HG03045 (cell line): ENCODE measurements at regions not wholly inside any gene's neighbourhood (a gene's known extent, or its start where the extent isn't known, plus 50 kb on each side); places are given as distances from the start of the nearest gene placed in this dataset.

Experiments used
- ATAC-seq: cut with Tn5 transposase; IDR thresholded peaks from one replicate; pipeline ENCODE4 v1.9.1; 2021; ENCODE audit warnings: mild to moderate bottlenecking, moderate library complexity; ENCODE audit not compliant: unreplicated experiment

GRCh38 chr1:4549930-4550329 is 104.5 kb upstream of the AJAP1 start:
- ATAC-seq: no peak

- ATAC-seq: no peak
These were observed 103.5 kb upstream of the AJAP1 start for GRCh38 chr1:4550941-4551340.

GRCh38 chr1:4551706-4552105 is 102.7 kb upstream of the AJAP1 start:
- no peak for ATAC-seq

- ATAC-seq: no peak
These were observed 100.6 kb upstream of the AJAP1 start for GRCh38 chr1:4553761-4554160.

GRCh38 chr1:4554271-4554865 is 100.0 kb upstream of the AJAP1 start:
- ATAC-seq: no peak

GRCh38 chr1:4557949-4558348 is 96.5 kb upstream of the AJAP1 start:
- no peak for ATAC-seq

GRCh38 chr1:4561205-4561604 is 93.2 kb upstream of the AJAP1 start:
- ATAC-seq: no peak

- no peak for ATAC-seq
These were observed 92.1 kb upstream of the AJAP1 start for GRCh38 chr1:4562321-4562720.

GRCh38 chr1:4563586-4563985 is 90.8 kb upstream of the AJAP1 start:
- ATAC-seq: no peak

- ATAC-seq: no peak
These were observed 90.4 kb upstream of the AJAP1 start for GRCh38 chr1:4564051-4564450.

- no peak for ATAC-seq
These were observed 89.2 kb upstream of the AJAP1 start for GRCh38 chr1:4565166-4565565.

- no peak for ATAC-seq
These were observed 88.5 kb upstream of the AJAP1 start for GRCh38 chr1:4565801-4566449.

GRCh38 chr1:4571263-4571662 is 83.1 kb upstream of the AJAP1 start:
- no peak for ATAC-seq

GRCh38 chr1:4573526-4573925 is 80.9 kb upstream of the AJAP1 start:
- no peak for ATAC-seq

GRCh38 chr1:4581807-4582206 is 72.6 kb upstream of the AJAP1 start:
- ATAC-seq: no peak

- ATAC-seq: no peak
These were observed 70.0 kb upstream of the AJAP1 start for GRCh38 chr1:4584449-4584848.

GRCh38 chr1:4585216-4585615 is 69.2 kb upstream of the AJAP1 start:
- no peak for ATAC-seq

- no peak for ATAC-seq
These were observed 68.7 kb upstream of the AJAP1 start for GRCh38 chr1:4585705-4586104.

- ATAC-seq: no peak
These were observed 67.7 kb upstream of the AJAP1 start for GRCh38 chr1:4586611-4587160.

GRCh38 chr1:4587721-4588120 is 66.7 kb upstream of the AJAP1 start:
- ATAC-seq: no peak

GRCh38 chr1:4590756-4591155 is 63.7 kb upstream of the AJAP1 start:
- ATAC-seq: no peak

- no peak for ATAC-seq
These were observed 62.5 kb upstream of the AJAP1 start for GRCh38 chr1:4591926-4592325.

GRCh38 chr1:4593106-4593505 is 61.3 kb upstream of the AJAP1 start:
- ATAC-seq: no peak
